ENCODE measurements at regions not wholly inside any gene's neighbourhood (a gene's known extent, or its start where the extent isn't known, plus 50 kb on each side); places are given as distances from the start of the nearest gene placed in this dataset.

DNA sequence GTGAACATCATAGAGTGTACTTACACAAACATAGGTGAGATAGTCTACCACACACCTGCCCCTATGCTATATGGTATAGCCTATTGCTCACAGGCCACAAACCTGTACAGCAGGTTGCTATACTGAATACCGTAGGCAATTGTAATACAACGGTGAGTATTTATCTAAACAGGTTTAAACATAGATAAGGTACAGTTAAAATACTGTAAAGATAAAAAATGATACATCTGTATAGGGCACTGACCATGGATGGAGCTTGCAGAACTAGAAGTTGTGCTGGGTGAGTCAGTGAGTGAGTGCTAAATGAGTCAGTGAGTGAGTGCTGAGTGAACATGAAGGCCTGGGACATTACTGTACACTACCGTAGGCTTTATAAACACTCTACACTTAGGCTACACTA lies 267.0 kb upstream of the HS6ST1 start:
- no peak overlapping the region for H3K4me3 ChIP-seq (ENCODE audit: control insufficient read depth, low read depth, low read length)
- TF ChIP-seq, protein P1, sequence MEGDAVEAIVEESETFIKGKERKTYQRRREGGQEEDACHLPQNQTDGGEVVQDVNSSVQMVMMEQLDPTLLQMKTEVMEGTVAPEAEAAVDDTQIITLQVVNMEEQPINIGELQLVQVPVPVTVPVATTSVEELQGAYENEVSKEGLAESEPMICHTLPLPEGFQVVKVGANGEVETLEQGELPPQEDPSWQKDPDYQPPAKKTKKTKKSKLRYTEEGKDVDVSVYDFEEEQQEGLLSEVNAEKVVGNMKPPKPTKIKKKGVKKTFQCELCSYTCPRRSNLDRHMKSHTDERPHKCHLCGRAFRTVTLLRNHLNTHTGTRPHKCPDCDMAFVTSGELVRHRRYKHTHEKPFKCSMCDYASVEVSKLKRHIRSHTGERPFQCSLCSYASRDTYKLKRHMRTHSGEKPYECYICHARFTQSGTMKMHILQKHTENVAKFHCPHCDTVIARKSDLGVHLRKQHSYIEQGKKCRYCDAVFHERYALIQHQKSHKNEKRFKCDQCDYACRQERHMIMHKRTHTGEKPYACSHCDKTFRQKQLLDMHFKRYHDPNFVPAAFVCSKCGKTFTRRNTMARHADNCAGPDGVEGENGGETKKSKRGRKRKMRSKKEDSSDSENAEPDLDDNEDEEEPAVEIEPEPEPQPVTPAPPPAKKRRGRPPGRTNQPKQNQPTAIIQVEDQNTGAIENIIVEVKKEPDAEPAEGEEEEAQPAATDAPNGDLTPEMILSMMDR (IDR thresholded peaks at IDR 0.05; ENCODE audit: control insufficient read depth, insufficient read depth, low read depth, low read length, missing control alignments), result no peak
- DNase-seq (ENCODE audit: low read depth), result peak; percentile 50

DNA sequence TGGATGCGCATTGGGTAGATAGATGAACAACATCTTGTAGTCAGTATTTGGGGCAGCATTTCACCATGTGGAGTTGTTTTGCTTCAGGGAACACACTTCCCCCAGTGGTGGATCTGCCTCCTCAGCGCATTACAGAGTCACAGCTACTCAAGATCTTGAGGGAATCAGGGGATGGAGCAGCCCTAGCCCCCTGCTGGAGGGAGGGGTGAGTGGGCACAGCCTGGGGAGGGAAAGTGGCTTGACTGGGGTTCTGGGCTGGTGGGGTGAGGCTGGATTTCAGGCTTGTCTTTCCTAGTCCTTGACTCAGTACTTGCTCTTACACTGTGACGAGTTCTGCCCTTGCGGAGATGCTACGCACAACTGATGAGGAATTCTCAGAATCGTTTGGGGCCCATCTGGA lies 271.0 kb upstream of the HS6ST1 start:
- DNase-seq (ENCODE audit: low read depth), result no peak
- no peak overlapping the region for H3K4me3 ChIP-seq (ENCODE audit: control insufficient read depth, low read depth, low read length)
- TF ChIP-seq, protein P1 (IDR thresholded peaks at IDR 0.05; ENCODE audit: control insufficient read depth, insufficient read depth, low read depth, low read length, missing control alignments), result no peak

DNA sequence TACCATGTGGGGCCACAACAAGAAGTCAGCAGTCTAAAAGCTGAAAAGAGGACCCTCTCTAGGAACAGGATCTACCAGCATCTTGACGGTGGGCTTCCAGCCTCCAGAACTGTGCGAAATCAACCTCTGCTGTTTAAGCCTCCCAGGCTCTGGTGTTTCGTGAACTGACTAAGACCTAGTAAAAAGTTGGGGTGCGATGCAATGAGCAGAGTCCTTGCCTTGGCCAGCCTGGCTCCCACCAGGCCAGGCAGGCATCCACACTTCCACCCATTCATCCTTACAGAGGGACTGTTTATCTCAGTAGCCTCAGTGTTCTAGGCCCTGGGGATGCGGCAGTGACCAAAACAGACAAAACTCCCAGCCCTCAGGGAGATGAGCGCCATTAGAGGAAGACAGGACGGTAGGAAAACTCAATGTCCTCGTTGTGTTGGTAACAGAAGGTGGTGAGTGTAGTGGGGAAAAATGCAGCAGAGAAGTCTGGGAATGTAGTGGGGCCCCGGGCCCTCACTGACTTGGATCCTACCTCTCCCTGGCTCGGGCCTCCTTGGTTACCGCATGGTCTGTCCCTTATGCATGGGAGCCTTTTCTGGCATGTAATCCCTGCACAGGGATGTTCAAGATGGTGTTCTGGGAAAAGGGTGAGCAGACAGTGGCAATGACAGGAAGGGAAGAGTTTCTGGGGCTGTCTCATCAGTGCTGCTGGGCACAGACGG lies 271.8 kb upstream of the HS6ST1 start:
- TF ChIP-seq, protein P1 (IDR thresholded peaks at IDR 0.05; ENCODE audit: control insufficient read depth, insufficient read depth, low read depth, low read length, missing control alignments), result no peak
- H3K4me3 ChIP-seq (ENCODE audit: control insufficient read depth, low read depth, low read length), result no peak overlapping the region
- no peak for DNase-seq (ENCODE audit: low read depth)

DNA sequence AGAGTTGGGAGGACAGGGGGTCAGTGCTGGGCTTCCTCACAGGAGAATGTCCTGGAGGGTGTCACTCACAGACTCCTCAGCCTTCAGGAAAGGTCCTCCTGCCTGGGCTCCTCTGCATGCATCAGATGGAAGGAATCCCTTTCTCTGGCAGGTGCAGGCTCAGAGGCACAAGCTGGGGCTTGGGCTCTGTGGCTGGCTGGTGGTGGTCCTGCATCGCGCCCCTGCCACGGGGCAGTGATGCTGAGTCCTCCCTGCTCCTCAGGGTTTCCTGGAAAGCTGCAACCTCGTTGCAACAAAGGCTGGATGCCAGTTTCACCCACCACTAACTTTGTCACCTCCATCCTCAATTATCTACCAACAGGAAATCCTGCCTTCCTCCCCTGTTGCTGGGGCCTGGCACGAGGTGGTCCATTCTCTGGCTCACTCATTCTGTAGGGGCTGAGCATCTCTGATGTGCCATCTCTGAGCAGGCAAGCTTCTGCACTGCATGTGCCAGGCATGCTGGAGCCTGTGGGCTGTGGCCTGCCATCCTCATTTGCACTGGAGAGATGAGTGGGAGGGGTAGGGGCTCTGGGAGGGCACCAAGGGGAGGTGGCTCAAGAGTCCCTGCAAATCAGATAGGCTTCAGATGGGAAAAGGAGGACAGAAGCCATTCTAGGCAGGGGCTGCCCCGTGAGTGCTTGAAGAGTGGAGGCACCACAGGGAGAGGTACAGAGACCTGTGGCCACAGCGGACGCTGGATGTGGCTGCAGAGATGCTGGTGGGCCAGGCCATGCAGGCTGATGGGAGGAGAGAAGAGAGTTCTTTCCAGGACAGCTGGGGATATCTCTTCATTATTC lies 272.6 kb upstream of the HS6ST1 start:
- no peak for DNase-seq (ENCODE audit: low read depth)
- no peak overlapping the region for H3K4me3 ChIP-seq (ENCODE audit: control insufficient read depth, low read depth, low read length)
- TF ChIP-seq, protein P1 (IDR thresholded peaks at IDR 0.05; ENCODE audit: control insufficient read depth, insufficient read depth, low read depth, low read length, missing control alignments), result no peak

DNA sequence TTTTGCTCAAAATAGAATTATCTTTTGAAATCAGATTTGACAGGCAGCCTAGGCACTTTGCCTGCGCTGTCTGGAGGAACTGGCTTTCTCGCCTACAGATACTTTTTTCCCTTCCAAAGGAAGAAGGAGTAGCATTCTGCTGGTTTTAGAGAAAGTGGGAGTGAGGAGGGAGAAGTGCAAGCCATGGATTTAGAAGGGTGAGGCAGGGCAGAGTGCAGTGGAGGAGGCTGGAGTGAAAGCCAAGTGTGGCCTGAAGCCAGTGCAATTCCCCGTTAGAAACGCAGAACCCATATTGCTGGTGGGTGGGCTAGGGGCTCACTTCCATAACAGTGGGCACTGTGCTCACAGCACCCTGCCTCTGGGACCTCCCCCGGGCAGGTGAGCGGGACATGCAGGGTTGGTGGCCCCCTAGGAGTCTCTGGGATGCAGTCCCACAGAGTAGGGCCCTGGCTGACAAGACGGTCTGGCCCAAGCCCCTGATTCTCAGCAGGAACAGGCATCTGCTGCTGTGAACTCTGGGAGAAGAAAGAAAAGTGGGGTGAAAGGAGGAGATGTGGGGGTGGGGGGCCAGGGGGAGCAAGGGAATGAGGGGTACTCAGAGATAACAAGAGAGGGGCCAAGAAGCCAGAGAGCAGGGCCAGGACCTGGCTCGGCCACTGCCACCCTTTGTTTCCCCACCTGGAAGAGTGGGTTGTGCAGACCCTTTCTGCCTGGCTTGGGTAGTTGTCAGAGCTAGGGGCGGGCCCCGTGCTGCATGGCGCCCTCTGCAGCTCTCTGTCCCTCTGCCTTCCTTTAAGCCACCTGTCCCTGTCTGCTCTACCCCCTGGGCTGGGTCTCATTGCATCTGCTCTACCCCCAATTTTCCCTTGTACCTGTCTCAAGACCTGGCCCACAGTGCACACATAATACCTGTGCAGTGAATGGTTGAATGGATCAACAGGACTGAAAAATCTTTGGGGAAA lies 273.5 kb upstream of the HS6ST1 start:
- H3K4me3 ChIP-seq (ENCODE audit: control insufficient read depth, low read depth, low read length), result no peak overlapping the region
- TF ChIP-seq, protein P1 (IDR thresholded peaks at IDR 0.05; ENCODE audit: control insufficient read depth, insufficient read depth, low read depth, low read length, missing control alignments), result no peak
- DNase-seq (ENCODE audit: low read depth), result no peak

DNA sequence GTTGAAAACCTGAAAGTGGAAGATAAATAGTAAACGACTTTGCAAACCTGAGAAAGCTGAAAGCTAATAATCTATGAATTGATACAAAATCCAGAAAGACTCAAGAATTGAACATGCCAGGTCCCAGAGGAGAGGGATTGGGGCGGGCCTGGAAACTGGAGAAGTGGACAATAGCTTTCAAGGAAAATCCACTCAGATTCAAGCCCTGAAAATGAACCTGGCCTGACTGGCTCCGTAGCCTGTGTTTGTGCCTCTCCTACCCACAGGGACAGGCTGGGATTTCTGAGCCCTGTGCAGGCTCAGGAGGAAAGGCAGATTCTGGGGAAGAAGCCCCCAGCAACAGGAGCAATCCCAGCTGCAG lies 274.8 kb upstream of the HS6ST1 start:
- TF ChIP-seq, protein P1 (IDR thresholded peaks at IDR 0.05; ENCODE audit: control insufficient read depth, insufficient read depth, low read depth, low read length, missing control alignments), result no peak
- no peak for DNase-seq (ENCODE audit: low read depth)
- H3K4me3 ChIP-seq (ENCODE audit: control insufficient read depth, low read depth, low read length), result no peak overlapping the region
